ENCODE measurements at regions not wholly inside any gene's neighbourhood (a gene's known extent, or its start where the extent isn't known, plus 50 kb on each side); places are given as distances from the start of the nearest gene placed in this dataset.

GRCh38 chr5:88515068-88515467 is 246.4 kb upstream of the TMEM161B start:
- ATAC-seq (no peak), DNase-seq (ENCODE audit: low spot score) (no peak)
- Mint-ChIP-seq H3K4me1 (no peaks in the 10 kb centered on the region), H3K4me3 (no peak overlapping the region), H3K27me3 (ENCODE audit: low read depth) (no peaks in the 10 kb centered on the region; the same call in 1 of the 2 replicates), H3K27ac (no peak overlapping the region), H3K36me3 (no peaks in the 10 kb centered on the region), H3K9me3 (peaks cover 7% of the 10 kb centered on the region; the same call in 1 of the 2 replicates)
- CTCF ChIA-PET: no interaction called here
- TF ChIP-seq FOXJ3 (CRISPR knock-in tag; IDR thresholded peaks at IDR 0.05; ENCODE audit: borderline replicate concordance) (no peak), ZBTB21 (CRISPR knock-in tag; IDR thresholded peaks at IDR 0.05; ENCODE audit: borderline replicate concordance) (no peak), RELA (CRISPR knock-in tag; IDR thresholded peaks at IDR 0.05; ENCODE audit: borderline replicate concordance) (no peak), NR2C2 (CRISPR knock-in tag; IDR thresholded peaks at IDR 0.05) (no peak), ETV6 (CRISPR knock-in tag; IDR thresholded peaks at IDR 0.05) (no peak), GTF2I (CRISPR knock-in tag; conservative IDR thresholded peaks at IDR 0.05) (no peak), TCF7 (CRISPR knock-in tag; IDR thresholded peaks at IDR 0.05; ENCODE audit: low read depth) (no peak), EMX1 (CRISPR knock-in tag; IDR thresholded peaks at IDR 0.05) (no peak), ZNF219 (CRISPR knock-in tag; IDR thresholded peaks at IDR 0.05; ENCODE audit: borderline replicate concordance) (no peak), ELF4 (CRISPR knock-in tag; IDR thresholded peaks at IDR 0.05; ENCODE audit: low read depth) (no peak)
- TF ChIP-seq, protein P1, sequence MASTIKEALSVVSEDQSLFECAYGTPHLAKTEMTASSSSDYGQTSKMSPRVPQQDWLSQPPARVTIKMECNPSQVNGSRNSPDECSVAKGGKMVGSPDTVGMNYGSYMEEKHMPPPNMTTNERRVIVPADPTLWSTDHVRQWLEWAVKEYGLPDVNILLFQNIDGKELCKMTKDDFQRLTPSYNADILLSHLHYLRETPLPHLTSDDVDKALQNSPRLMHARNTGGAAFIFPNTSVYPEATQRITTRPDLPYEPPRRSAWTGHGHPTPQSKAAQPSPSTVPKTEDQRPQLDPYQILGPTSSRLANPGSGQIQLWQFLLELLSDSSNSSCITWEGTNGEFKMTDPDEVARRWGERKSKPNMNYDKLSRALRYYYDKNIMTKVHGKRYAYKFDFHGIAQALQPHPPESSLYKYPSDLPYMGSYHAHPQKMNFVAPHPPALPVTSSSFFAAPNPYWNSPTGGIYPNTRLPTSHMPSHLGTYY (CRISPR knock-in tag; IDR thresholded peaks at IDR 0.05): no peak
- TF ChIP-seq, protein P2, sequence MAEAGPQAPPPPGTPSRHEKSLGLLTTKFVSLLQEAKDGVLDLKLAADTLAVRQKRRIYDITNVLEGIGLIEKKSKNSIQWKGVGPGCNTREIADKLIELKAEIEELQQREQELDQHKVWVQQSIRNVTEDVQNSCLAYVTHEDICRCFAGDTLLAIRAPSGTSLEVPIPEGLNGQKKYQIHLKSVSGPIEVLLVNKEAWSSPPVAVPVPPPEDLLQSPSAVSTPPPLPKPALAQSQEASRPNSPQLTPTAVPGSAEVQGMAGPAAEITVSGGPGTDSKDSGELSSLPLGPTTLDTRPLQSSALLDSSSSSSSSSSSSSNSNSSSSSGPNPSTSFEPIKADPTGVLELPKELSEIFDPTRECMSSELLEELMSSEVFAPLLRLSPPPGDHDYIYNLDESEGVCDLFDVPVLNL (CRISPR knock-in tag; IDR thresholded peaks at IDR 0.05; ENCODE audit: borderline replicate concordance, low read depth): no peak
- TF ChIP-seq, protein P3, sequence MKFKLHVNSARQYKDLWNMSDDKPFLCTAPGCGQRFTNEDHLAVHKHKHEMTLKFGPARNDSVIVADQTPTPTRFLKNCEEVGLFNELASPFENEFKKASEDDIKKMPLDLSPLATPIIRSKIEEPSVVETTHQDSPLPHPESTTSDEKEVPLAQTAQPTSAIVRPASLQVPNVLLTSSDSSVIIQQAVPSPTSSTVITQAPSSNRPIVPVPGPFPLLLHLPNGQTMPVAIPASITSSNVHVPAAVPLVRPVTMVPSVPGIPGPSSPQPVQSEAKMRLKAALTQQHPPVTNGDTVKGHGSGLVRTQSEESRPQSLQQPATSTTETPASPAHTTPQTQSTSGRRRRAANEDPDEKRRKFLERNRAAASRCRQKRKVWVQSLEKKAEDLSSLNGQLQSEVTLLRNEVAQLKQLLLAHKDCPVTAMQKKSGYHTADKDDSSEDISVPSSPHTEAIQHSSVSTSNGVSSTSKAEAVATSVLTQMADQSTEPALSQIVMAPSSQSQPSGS (CRISPR knock-in tag; IDR thresholded peaks at IDR 0.05; ENCODE audit: borderline replicate concordance, low read depth): no peak
- TF ChIP-seq, protein P4, sequence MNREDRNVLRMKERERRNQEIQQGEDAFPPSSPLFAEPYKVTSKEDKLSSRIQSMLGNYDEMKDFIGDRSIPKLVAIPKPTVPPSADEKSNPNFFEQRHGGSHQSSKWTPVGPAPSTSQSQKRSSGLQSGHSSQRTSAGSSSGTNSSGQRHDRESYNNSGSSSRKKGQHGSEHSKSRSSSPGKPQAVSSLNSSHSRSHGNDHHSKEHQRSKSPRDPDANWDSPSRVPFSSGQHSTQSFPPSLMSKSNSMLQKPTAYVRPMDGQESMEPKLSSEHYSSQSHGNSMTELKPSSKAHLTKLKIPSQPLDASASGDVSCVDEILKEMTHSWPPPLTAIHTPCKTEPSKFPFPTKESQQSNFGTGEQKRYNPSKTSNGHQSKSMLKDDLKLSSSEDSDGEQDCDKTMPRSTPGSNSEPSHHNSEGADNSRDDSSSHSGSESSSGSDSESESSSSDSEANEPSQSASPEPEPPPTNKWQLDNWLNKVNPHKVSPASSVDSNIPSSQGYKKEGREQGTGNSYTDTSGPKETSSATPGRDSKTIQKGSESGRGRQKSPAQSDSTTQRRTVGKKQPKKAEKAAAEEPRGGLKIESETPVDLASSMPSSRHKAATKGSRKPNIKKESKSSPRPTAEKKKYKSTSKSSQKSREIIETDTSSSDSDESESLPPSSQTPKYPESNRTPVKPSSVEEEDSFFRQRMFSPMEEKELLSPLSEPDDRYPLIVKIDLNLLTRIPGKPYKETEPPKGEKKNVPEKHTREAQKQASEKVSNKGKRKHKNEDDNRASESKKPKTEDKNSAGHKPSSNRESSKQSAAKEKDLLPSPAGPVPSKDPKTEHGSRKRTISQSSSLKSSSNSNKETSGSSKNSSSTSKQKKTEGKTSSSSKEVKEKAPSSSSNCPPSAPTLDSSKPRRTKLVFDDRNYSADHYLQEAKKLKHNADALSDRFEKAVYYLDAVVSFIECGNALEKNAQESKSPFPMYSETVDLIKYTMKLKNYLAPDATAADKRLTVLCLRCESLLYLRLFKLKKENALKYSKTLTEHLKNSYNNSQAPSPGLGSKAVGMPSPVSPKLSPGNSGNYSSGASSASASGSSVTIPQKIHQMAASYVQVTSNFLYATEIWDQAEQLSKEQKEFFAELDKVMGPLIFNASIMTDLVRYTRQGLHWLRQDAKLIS (CRISPR knock-in tag; IDR thresholded peaks at IDR 0.05; ENCODE audit: borderline replicate concordance): no peak
- POLR2A ChIA-PET: no interaction called here

GRCh38 chr5:88509403-88509802 is 240.8 kb upstream of the TMEM161B start:
- ATAC-seq (no peak; the same call in 1 of the 2 replicates), DNase-seq (ENCODE audit: low spot score) (no peak)
- CTCF ChIA-PET: no interaction called here
- TF ChIP-seq, protein P5, sequence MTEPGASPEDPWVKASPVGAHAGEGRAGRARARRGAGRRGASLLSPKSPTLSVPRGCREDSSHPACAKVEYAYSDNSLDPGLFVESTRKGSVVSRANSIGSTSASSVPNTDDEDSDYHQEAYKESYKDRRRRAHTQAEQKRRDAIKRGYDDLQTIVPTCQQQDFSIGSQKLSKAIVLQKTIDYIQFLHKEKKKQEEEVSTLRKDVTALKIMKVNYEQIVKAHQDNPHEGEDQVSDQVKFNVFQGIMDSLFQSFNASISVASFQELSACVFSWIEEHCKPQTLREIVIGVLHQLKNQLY (CRISPR knock-in tag; IDR thresholded peaks at IDR 0.05): no peak
- TF ChIP-seq, protein P4 (CRISPR knock-in tag; IDR thresholded peaks at IDR 0.05; ENCODE audit: borderline replicate concordance): no peak
- TF ChIP-seq, protein P6, sequence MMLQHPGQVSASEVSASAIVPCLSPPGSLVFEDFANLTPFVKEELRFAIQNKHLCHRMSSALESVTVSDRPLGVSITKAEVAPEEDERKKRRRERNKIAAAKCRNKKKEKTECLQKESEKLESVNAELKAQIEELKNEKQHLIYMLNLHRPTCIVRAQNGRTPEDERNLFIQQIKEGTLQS (CRISPR knock-in tag; conservative IDR thresholded peaks at IDR 0.05): no peak
- TF ChIP-seq MAX (CRISPR knock-in tag; IDR thresholded peaks at IDR 0.05) (no peak), ZNF423 (CRISPR knock-in tag; IDR thresholded peaks at IDR 0.05) (no peak)
- no peak overlapping the region for H3K27ac Mint-ChIP-seq
- no peaks in the 10 kb centered on the region for H3K36me3 Mint-ChIP-seq
- H3K4me1 Mint-ChIP-seq: no peaks in the 10 kb centered on the region
- H3K9me3 Mint-ChIP-seq: no peaks in the 10 kb centered on the region
- no peaks in the 10 kb centered on the region for H3K27me3 Mint-ChIP-seq (ENCODE audit: low read depth)
- POLR2A ChIA-PET: no interaction called here
- H3K4me3 Mint-ChIP-seq: no peak overlapping the region
